ENCODE measurements at regions not wholly inside any gene's neighbourhood (a gene's known extent, or its start where the extent isn't known, plus 50 kb on each side); places are given as distances from the start of the nearest gene placed in this dataset.

DNA sequence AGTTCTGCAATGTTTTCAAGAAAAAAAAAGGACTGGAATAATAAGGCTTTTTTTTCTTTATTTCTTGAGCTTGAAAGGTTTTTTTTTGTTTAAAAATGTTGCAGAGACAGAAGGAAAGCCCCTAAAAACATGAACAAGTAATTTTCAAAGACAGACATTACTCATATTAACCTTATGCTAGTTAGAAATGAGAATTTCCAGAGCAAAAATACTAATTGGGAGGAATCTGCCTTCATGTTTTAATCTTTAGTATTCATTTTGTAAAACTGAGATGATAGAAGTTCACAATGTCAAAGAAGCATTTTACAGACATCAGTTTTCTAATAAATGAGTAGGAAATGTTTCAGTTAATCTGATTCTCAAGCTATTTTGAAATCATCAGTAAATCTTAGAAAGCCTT lies 1805.3 kb downstream of the PCDH7 start:
- TF ChIP-seq, protein P1, sequence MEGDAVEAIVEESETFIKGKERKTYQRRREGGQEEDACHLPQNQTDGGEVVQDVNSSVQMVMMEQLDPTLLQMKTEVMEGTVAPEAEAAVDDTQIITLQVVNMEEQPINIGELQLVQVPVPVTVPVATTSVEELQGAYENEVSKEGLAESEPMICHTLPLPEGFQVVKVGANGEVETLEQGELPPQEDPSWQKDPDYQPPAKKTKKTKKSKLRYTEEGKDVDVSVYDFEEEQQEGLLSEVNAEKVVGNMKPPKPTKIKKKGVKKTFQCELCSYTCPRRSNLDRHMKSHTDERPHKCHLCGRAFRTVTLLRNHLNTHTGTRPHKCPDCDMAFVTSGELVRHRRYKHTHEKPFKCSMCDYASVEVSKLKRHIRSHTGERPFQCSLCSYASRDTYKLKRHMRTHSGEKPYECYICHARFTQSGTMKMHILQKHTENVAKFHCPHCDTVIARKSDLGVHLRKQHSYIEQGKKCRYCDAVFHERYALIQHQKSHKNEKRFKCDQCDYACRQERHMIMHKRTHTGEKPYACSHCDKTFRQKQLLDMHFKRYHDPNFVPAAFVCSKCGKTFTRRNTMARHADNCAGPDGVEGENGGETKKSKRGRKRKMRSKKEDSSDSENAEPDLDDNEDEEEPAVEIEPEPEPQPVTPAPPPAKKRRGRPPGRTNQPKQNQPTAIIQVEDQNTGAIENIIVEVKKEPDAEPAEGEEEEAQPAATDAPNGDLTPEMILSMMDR (IDR thresholded peaks at IDR 0.05 in 4 of 5, conservative IDR thresholded peaks at IDR 0.05 in 1 of 5): no peak
- no peak for TF ChIP-seq POLR2A (IDR thresholded peaks at IDR 0.05)
